HEK293 (cell line): ENCODE measurements at regions not wholly inside any gene's neighbourhood (a gene's known extent, or its start where the extent isn't known, plus 50 kb on each side); places are given as distances from the start of the nearest gene placed in this dataset.

Experiments used
- CTCF ChIA-PET: fragments of 350-600 bp; formaldehyde crosslinking; extraction: SDS; loops from one replicate; lab custom pipeline; 2021; ENCODE audit warnings: antibody characterized with exemption; lab: Yijun Ruan, JAX
- POLR2A ChIA-PET: fragments of 300-600 bp; formaldehyde crosslinking; extraction: SDS; loops from one replicate; lab custom pipeline; 2020; ENCODE audit warnings: antibody characterized with exemption, inconsistent platforms; lab: Yijun Ruan, JAX
- H3K27ac ChIP-seq: fragments of 200-500 bp; sonication (Bioruptor generic); 2 replicates; pipeline ENCODE4 v1.5.1; 2014; ENCODE audit warnings: low read depth, low read length, control low read depth, inconsistent platforms; ENCODE audit errors: extremely low read depth
- H3K36me3 ChIP-seq, 2 experiments: fragments of 200-500 bp in 1 of 2; sonication (Bioruptor generic) in 1 of 2; 1 replicate in 1 of 2; 2 replicates in 1 of 2; pipeline ENCODE4 v1.5.1; 2014 to 2017; ENCODE audit warnings: inconsistent platforms in 2 of 2, low read length in 2 of 2; ENCODE audit not compliant: control insufficient read depth in 2 of 2, insufficient read depth in 1 of 2
- H3K4me1 ChIP-seq: fragments of 200-500 bp; sonication (Bioruptor generic); 2 replicates; pipeline ENCODE4 v1.5.1; 2014; ENCODE audit warnings: mild to moderate bottlenecking, low read length, inconsistent platforms; ENCODE audit not compliant: control insufficient read depth, insufficient read depth
- H3K4me3 ChIP-seq: 2 replicates; pipeline ENCODE4 v1.5.1; 2011; ENCODE audit warnings: low read depth, mild to moderate bottlenecking, control low read depth, low read length, moderate library complexity
- H3K9me3 ChIP-seq: fragments of 200-500 bp; sonication (Bioruptor generic); 2 replicates; pipeline ENCODE4 v1.5.1; 2014; ENCODE audit warnings: low read depth, low read length, inconsistent platforms; ENCODE audit not compliant: control insufficient read depth, insufficient read depth
- FEZF1 ChIP-seq: fragments of 450-650 bp; formaldehyde crosslinking; IDR thresholded peaks from 2 replicates; pipeline ENCODE4 v1.5.1; 2016; ENCODE audit warnings: missing biosample characterization, missing genetic modification characterization
- HOXD13 ChIP-seq: sonication (generic); formaldehyde crosslinking; IDR thresholded peaks from 2 replicates; pipeline ENCODE4 v1.8.0; 2022; ENCODE audit warnings: missing genetic modification reagents, borderline replicate concordance
- KLF8 ChIP-seq: fragments of 450-650 bp; formaldehyde crosslinking; IDR thresholded peaks from 2 replicates; pipeline ENCODE4 v1.5.1; 2016; ENCODE audit warnings: missing biosample characterization, missing genetic modification characterization
- SETDB1 ChIP-seq: IDR thresholded peaks from one replicate; pipeline ENCODE4 v1.6.1; 2017; ENCODE audit warnings: mild to moderate bottlenecking, low read length, moderate library complexity, mixed read lengths; ENCODE audit not compliant: insufficient read length
- ZFHX2 ChIP-seq: fragments of 450-650 bp; formaldehyde crosslinking; conservative IDR thresholded peaks from 2 replicates; pipeline ENCODE4 v1.5.1; 2016; ENCODE audit warnings: missing biosample characterization, missing genetic modification characterization
- ZFP69B ChIP-seq: fragments of 450-650 bp; formaldehyde crosslinking; IDR thresholded peaks from 2 replicates; pipeline ENCODE4 v1.5.1; 2016; ENCODE audit warnings: missing biosample characterization, missing genetic modification characterization
- ZIC2 ChIP-seq: fragments of 450-650 bp; formaldehyde crosslinking; IDR thresholded peaks from 2 replicates; pipeline ENCODE4 v1.5.1; 2016; ENCODE audit warnings: missing biosample characterization, missing genetic modification characterization
- ZNF155 ChIP-seq: fragments of 450-650 bp; formaldehyde crosslinking; IDR thresholded peaks from 2 replicates; pipeline ENCODE4 v1.5.1; 2016; ENCODE audit warnings: missing biosample characterization, missing genetic modification characterization
- ZNF335 ChIP-seq: fragments of 450-650 bp; formaldehyde crosslinking; conservative IDR thresholded peaks from 2 replicates; pipeline ENCODE4 v1.5.1; 2016; ENCODE audit warnings: missing biosample characterization, missing genetic modification characterization
- ZNF391 ChIP-seq: fragments of 450-650 bp; formaldehyde crosslinking; IDR thresholded peaks from 2 replicates; pipeline ENCODE4 v1.5.1; 2016; ENCODE audit warnings: low read depth, missing biosample characterization, missing genetic modification characterization, borderline replicate concordance
- ZNF707 ChIP-seq: fragments of 450-650 bp; formaldehyde crosslinking; IDR thresholded peaks from 2 replicates; pipeline ENCODE4 v1.5.1; 2016; ENCODE audit warnings: missing biosample characterization, missing genetic modification characterization
- TF ChIP-seq, protein P1 (sequence below): fragments of 450-650 bp; formaldehyde crosslinking; IDR thresholded peaks from 2 replicates; pipeline ENCODE4 v1.5.1; 2016; ENCODE audit warnings: missing biosample characterization, missing genetic modification characterization
- TF ChIP-seq, protein P2 (sequence below): fragments of 450-650 bp; formaldehyde crosslinking; IDR thresholded peaks from 2 replicates; pipeline ENCODE4 v1.5.1; 2016; ENCODE audit warnings: missing biosample characterization, missing genetic modification characterization
- TF ChIP-seq, protein P3 (sequence below): fragments of 450-650 bp; formaldehyde crosslinking; IDR thresholded peaks from 2 replicates; pipeline ENCODE4 v1.5.1; 2016; ENCODE audit warnings: missing biosample characterization, missing genetic modification characterization
- TF ChIP-seq, protein P4 (sequence below): fragments of 450-650 bp; formaldehyde crosslinking; IDR thresholded peaks from 2 replicates; pipeline ENCODE4 v1.5.1; 2017; ENCODE audit warnings: missing biosample characterization, missing genetic modification characterization

DNA sequence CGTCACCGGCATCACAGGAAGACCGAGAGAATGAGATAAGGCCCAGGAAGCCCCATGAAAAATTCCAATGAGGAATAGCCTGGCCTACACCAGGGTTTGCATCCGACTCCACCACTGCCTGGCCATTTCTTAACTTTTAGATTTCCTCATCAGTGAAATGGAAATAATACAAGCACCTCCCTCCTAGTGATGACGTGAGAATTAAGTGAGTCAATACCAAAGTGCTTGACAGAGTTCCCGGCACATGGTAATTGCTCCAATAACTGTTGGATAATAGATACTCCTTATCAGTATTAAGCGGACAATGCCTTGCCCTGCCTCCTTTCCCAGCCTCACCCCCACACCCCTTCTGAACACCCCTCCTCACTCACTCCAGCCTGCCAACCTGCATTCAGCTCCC, 105.4 kb downstream of the TLE3 start:
- H3K9me3 ChIP-seq, result no peaks in the 10 kb centered on the region
- peaks cover 16% of the 10 kb centered on the region for H3K4me1 ChIP-seq
- no peak overlapping the region for H3K4me3 ChIP-seq
- ChIA-PET CTCF (interaction anchor here (0.7 kb wide), 2 partner anchors 52 to 500 kb away, joined by 3 to 4 read pairs; no protein-coding TSS in a partner anchor), POLR2A (no interaction called here)
- no peak overlapping the region for H3K27ac ChIP-seq
- TF ChIP-seq FEZF1 (tag by site-specific recombination) (no peak), ZFP69B (tag by site-specific recombination) (no peak), HOXD13 (CRISPR knock-in tag) (no peak), ZNF707 (no peak), ZNF391 (tag by site-specific recombination) (no peak)
- TF ChIP-seq, protein P1, sequence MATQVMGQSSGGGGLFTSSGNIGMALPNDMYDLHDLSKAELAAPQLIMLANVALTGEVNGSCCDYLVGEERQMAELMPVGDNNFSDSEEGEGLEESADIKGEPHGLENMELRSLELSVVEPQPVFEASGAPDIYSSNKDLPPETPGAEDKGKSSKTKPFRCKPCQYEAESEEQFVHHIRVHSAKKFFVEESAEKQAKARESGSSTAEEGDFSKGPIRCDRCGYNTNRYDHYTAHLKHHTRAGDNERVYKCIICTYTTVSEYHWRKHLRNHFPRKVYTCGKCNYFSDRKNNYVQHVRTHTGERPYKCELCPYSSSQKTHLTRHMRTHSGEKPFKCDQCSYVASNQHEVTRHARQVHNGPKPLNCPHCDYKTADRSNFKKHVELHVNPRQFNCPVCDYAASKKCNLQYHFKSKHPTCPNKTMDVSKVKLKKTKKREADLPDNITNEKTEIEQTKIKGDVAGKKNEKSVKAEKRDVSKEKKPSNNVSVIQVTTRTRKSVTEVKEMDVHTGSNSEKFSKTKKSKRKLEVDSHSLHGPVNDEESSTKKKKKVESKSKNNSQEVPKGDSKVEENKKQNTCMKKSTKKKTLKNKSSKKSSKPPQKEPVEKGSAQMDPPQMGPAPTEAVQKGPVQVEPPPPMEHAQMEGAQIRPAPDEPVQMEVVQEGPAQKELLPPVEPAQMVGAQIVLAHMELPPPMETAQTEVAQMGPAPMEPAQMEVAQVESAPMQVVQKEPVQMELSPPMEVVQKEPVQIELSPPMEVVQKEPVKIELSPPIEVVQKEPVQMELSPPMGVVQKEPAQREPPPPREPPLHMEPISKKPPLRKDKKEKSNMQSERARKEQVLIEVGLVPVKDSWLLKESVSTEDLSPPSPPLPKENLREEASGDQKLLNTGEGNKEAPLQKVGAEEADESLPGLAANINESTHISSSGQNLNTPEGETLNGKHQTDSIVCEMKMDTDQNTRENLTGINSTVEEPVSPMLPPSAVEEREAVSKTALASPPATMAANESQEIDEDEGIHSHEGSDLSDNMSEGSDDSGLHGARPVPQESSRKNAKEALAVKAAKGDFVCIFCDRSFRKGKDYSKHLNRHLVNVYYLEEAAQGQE (tag by site-specific recombination), result no peak
- TF ChIP-seq, protein P2, sequence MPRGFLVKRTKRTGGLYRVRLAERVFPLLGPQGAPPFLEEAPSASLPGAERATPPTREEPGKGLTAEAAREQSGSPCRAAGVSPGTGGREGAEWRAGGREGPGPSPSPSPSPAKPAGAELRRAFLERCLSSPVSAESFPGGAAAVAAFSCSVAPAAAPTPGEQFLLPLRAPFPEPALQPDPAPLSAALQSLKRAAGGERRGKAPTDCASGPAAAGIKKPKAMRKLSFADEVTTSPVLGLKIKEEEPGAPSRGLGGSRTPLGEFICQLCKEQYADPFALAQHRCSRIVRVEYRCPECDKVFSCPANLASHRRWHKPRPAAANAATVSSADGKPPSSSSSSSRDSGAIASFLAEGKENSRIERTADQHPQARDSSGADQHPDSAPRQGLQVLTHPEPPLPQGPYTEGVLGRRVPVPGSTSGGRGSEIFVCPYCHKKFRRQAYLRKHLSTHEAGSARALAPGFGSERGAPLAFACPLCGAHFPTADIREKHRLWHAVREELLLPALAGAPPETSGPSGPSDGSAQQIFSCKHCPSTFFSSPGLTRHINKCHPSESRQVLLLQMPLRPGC, result no peak
- TF ChIP-seq, protein P3, sequence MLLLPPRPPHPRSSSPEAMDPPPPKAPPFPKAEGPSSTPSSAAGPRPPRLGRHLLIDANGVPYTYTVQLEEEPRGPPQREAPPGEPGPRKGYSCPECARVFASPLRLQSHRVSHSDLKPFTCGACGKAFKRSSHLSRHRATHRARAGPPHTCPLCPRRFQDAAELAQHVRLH (tag by site-specific recombination), result no peak
- H3K36me3 ChIP-seq, result no peaks in the 10 kb centered on the region

DNA sequence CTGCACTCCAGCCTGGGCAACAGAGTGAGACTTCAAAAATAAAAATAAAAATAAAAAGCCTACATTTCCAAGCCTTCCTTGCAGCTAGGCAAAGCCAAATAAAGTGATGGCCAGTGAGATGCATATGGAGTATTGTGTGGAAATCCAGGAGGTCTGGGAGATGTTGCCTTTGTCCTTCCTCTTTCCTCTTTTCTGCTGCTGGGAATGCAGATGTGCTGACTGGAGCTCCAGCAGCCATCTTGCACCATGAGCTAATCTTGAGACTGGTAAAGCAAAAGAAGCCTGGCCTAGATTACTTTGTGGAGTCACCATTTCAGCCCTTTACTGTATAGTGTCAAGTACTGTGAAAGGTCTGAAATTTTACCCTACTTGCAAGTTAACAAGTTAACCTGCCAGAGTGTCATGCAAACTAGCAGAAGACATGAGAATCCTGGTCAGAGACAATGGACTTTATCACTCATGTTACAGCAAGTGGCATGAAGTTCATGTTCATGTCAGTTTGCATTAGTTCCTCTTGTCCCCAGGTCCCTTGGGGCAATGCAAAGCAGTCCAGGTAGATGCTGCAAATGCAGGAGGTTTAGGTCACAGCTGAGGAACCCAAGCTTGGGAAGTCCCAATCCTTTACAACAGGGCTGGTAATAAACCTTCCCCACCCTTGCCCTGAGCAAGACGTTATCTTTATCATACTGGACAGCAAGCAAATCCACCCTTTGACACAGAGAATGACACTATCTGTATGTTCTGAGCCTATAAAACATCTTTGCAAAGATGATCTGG, 103.1 kb downstream of the TLE3 start:
- Histone ChIP-seq H3K4me3 (no peak overlapping the region), H3K36me3 (no peaks in the 10 kb centered on the region), H3K4me1 (peaks cover 6% of the 10 kb centered on the region), H3K27ac (no peak overlapping the region), H3K9me3 (no peaks in the 10 kb centered on the region)
- ChIA-PET CTCF (no interaction called here), POLR2A (no interaction called here)
- TF ChIP-seq, protein P4, sequence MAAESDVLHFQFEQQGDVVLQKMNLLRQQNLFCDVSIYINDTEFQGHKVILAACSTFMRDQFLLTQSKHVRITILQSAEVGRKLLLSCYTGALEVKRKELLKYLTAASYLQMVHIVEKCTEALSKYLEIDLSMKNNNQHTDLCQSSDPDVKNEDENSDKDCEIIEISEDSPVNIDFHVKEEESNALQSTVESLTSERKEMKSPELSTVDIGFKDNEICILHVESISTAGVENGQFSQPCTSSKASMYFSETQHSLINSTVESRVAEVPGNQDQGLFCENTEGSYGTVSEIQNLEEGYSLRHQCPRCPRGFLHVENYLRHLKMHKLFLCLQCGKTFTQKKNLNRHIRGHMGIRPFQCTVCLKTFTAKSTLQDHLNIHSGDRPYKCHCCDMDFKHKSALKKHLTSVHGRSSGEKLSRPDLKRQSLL (tag by site-specific recombination), result no peak
- peak; percentile 29 for TF ChIP-seq SETDB1
- TF ChIP-seq, protein P3 (tag by site-specific recombination), result peak; percentile 78
- TF ChIP-seq, all 188 proteins: peak for 2

DNA sequence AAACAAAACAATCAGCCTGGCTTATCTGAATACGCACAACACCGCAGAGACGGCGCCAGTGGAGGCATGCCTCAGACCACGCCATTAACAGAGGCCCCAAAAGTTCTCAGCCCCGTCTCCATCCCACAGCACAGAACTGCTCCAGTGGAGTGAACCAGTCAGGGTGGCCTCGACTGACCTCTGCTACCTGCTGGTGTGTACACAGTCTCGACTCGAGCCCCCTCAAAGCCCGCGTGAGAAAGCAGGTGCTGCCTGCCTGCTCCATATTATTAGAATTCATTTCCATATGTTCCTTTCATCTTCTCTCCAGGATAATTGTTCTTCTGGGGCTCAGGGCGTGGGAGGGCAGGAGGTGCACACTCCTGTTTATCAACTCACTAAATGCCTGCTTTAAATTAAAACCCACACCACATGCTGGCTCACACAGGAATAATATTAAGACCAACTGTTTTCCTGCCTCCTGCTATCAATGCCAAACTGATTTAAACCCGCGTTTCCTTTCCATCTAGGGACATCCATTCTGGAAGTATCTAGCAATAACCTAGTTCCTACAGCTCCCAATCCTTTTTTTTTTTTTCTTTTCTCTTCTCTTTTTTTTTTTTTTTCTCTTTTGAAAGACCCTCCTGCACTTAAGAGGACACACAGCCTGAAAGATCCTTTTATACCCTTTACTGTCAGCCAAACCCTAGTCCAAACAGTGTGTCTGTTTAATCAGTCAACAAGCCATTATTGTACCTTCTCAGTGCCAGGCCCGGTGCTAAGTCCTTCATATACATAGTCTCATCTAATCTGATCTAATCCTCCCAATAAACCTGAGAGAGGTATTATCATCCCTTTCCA, 101.2 kb downstream of the TLE3 start:
- Histone ChIP-seq H3K36me3 (no peaks in the 10 kb centered on the region), H3K27ac (no peak overlapping the region), H3K4me3 (no peak overlapping the region), H3K9me3 (no peaks in the 10 kb centered on the region), H3K4me1 (peaks cover 6% of the 10 kb centered on the region)
- TF ChIP-seq KLF8 (no peak), ZIC2 (tag by site-specific recombination) (peak; percentile 41; the same call in 1 of the 2 replicates), ZFHX2 (tag by site-specific recombination) (0 out of 2 replicates have a peak, but pooled peaks have one; percentile 37), ZNF155 (tag by site-specific recombination) (no peak), ZNF335 (no peak)
- CTCF ChIA-PET, result interaction anchor here (0.7 kb wide), 1 partner anchor 516 kb away, joined by 3 read pairs; no protein-coding TSS in a partner anchor
- POLR2A ChIA-PET, result no interaction called here
